Erythroblast (primary cell): ENCODE measurements at regions not wholly inside any gene's neighbourhood (a gene's known extent, or its start where the extent isn't known, plus 50 kb on each side); places are given as distances from the start of the nearest gene placed in this dataset.
"Not testable (repeated sequence)": the region's sequence is repeated elsewhere in the genome, so short reads cannot be mapped to it uniquely, and the experiment has no call there.

Source experiments
- DNase-seq, 2 experiments: peaks; one replicate each; lab custom pipeline; 2025; lab: John Stamatoyannopoulos, UW
- GATA1 ChIP-seq: IDR thresholded peaks from 2 replicates; pipeline ENCODE4 v1.6.1; 2011; ENCODE audit warnings: low read depth, mild to moderate bottlenecking, control low read depth, low read length, moderate library complexity
- POLR2A ChIP-seq: IDR thresholded peaks from 2 replicates; pipeline ENCODE4 v1.6.1; 2011; ENCODE audit warnings: mild to moderate bottlenecking, low read length

GRCh38 chr7:126079581-126079980 lies 1150.0 kb upstream of the POT1 start:
- DNase-seq: no peak
- TF ChIP-seq POLR2A (no peak), GATA1 (no peak)

GRCh38 chr7:126079151-126079550 lies 1149.5 kb upstream of the POT1 start:
- TF ChIP-seq POLR2A (no peak), GATA1 (no peak)
- DNase-seq: no peak

GRCh38 chr7:126065766-126066165 lies 1136.1 kb upstream of the POT1 start:
- DNase-seq: no peak
- TF ChIP-seq GATA1: no peak

GRCh38 chr7:126057979-126058378 lies 1128.4 kb upstream of the POT1 start:
- no peak for DNase-seq
- TF ChIP-seq GATA1: no peak

GRCh38 chr7:126056613-126057012 lies 1127.0 kb upstream of the POT1 start:
- DNase-seq: not testable (repeated sequence)

- TF ChIP-seq POLR2A: no peak
- TF ChIP-seq GATA1: no peak
- DNase-seq: no peak
These were observed 1122.6 kb upstream of the POT1 start for GRCh38 chr7:126052229-126052628.

GRCh38 chr7:126044662-126045061 lies 1115.0 kb upstream of the POT1 start:
- no peak for DNase-seq
- TF ChIP-seq GATA1 (no peak), POLR2A (no peak)

GRCh38 chr7:126041472-126041871 lies 1111.8 kb upstream of the POT1 start:
- TF ChIP-seq POLR2A (no peak), GATA1 (no peak)
- no peak for DNase-seq

GRCh38 chr7:126040114-126041045 lies 1110.8 kb upstream of the POT1 start:
- DNase-seq: no peak
- TF ChIP-seq GATA1 (no peak), POLR2A (no peak)

GRCh38 chr7:126026421-126027088 lies 1096.9 kb upstream of the POT1 start:
- no peak for DNase-seq
- no peak for TF ChIP-seq GATA1
- no peak for TF ChIP-seq POLR2A

- no peak for TF ChIP-seq POLR2A
- no peak for DNase-seq
These were observed 1092.8 kb upstream of the POT1 start for GRCh38 chr7:126022452-126022851.

- TF ChIP-seq POLR2A (no peak), GATA1 (no peak)
- no peak for DNase-seq
These were observed 1087.1 kb upstream of the POT1 start for GRCh38 chr7:126016722-126017121.

GRCh38 chr7:126005064-126005463 lies 1075.4 kb upstream of the POT1 start:
- no peak for DNase-seq
- no peak for TF ChIP-seq GATA1
- TF ChIP-seq POLR2A: no peak

- DNase-seq: no peak
- no peak for TF ChIP-seq POLR2A
These were observed 1071.7 kb upstream of the POT1 start for GRCh38 chr7:126001349-126001748.

- DNase-seq: no peak
- TF ChIP-seq GATA1 (no peak), POLR2A (no peak)
These were observed 1055.2 kb upstream of the POT1 start for GRCh38 chr7:125984795-125985194.
